ENCODE measurements at regions not wholly inside any gene's neighbourhood (a gene's known extent, or its start where the extent isn't known, plus 50 kb on each side); places are given as distances from the start of the nearest gene placed in this dataset.

- DNase-seq (ENCODE audit: low read depth in 4 of 4, low spot score in 2 of 4) = no peak
Observed at GRCh38 chr10:130901311-130902165, 410.0 kb downstream of the TCERG1L start.

GRCh38 chr10:130902471-130902870 is 409.1 kb downstream of the TCERG1L start:
- no peak for DNase-seq (ENCODE audit: low read depth in 4 of 4, low spot score in 2 of 4)

GRCh38 chr10:130902929-130903328 is 408.6 kb downstream of the TCERG1L start:
- no peak for DNase-seq (ENCODE audit: low read depth in 4 of 4, low spot score in 2 of 4)

- no peak for DNase-seq (ENCODE audit: low read depth in 4 of 4, low spot score in 2 of 4)
Observed at GRCh38 chr10:130904676-130905075, 406.8 kb downstream of the TCERG1L start.

GRCh38 chr10:130905386-130905785 is 406.1 kb downstream of the TCERG1L start:
- no peak for DNase-seq (ENCODE audit: low read depth in 4 of 4, low spot score in 2 of 4)

GRCh38 chr10:130905921-130906320 is 405.6 kb downstream of the TCERG1L start:
- DNase-seq (ENCODE audit: low read depth in 4 of 4, low spot score in 2 of 4) = no peak

- DNase-seq (ENCODE audit: low read depth in 4 of 4, low spot score in 2 of 4) = no peak
Observed at GRCh38 chr10:130910848-130911247, 400.7 kb downstream of the TCERG1L start.

- DNase-seq (ENCODE audit: low read depth in 4 of 4, low spot score in 2 of 4) = no peak
Observed at GRCh38 chr10:130913844-130914243, 397.7 kb downstream of the TCERG1L start.

GRCh38 chr10:130914367-130914766 is 397.2 kb downstream of the TCERG1L start:
- no peak for DNase-seq (ENCODE audit: low read depth in 4 of 4, low spot score in 2 of 4)

GRCh38 chr10:130915065-130915464 is 396.5 kb downstream of the TCERG1L start:
- DNase-seq (ENCODE audit: low read depth in 4 of 4, low spot score in 2 of 4) = no peak

- DNase-seq (ENCODE audit: low read depth in 4 of 4, low spot score in 2 of 4) = no peak
Observed at GRCh38 chr10:130921461-130921860, 390.1 kb downstream of the TCERG1L start.

- no peak for DNase-seq (ENCODE audit: low read depth in 4 of 4, low spot score in 2 of 4)
Observed at GRCh38 chr10:130921911-130922440, 389.5 kb downstream of the TCERG1L start.

- no peak for DNase-seq (ENCODE audit: low read depth in 4 of 4, low spot score in 2 of 4)
Observed at GRCh38 chr10:130923596-130923995, 387.9 kb downstream of the TCERG1L start.

GRCh38 chr10:130924138-130924819 is 387.2 kb downstream of the TCERG1L start:
- DNase-seq (ENCODE audit: low read depth in 4 of 4, low spot score in 2 of 4) = peak in 3 of 4 donors; percentile 18 to 63 (median 48)

- no peak for DNase-seq (ENCODE audit: low read depth in 4 of 4, low spot score in 2 of 4)
Observed at GRCh38 chr10:130926442-130926841, 385.1 kb downstream of the TCERG1L start.

GRCh38 chr10:130927157-130927556 is 384.4 kb downstream of the TCERG1L start:
- no peak for DNase-seq (ENCODE audit: low read depth in 4 of 4, low spot score in 2 of 4)

GRCh38 chr10:130928306-130928705 is 383.2 kb downstream of the TCERG1L start:
- DNase-seq (ENCODE audit: low read depth in 4 of 4, low spot score in 2 of 4) = no peak

- DNase-seq (ENCODE audit: low read depth in 4 of 4, low spot score in 2 of 4) = no peak
Observed at GRCh38 chr10:130929422-130930325, 381.8 kb downstream of the TCERG1L start.

- DNase-seq (ENCODE audit: low read depth in 4 of 4, low spot score in 2 of 4) = no peak
Observed at GRCh38 chr10:130930821-130931220, 380.7 kb downstream of the TCERG1L start.

- no peak for DNase-seq (ENCODE audit: low read depth in 4 of 4, low spot score in 2 of 4)
Observed at GRCh38 chr10:130931256-130931655, 380.3 kb downstream of the TCERG1L start.

Data from left renal cortex interstitium (tissue), 4 donors.